GM12875 (cell line): ENCODE measurements at regions not wholly inside any gene's neighbourhood (a gene's known extent, or its start where the extent isn't known, plus 50 kb on each side); places are given as distances from the start of the nearest gene placed in this dataset.
"Not testable (repeated sequence)": the region's sequence is repeated elsewhere in the genome, so short reads cannot be mapped to it uniquely, and the experiment has no call there.

ENCODE experiments used
- H3K4me3 ChIP-seq: one replicate; pipeline ENCODE4 v1.5.1; 2011; ENCODE audit warnings: low read depth, low read length, control low read depth
- TF ChIP-seq, protein P1 (sequence below): IDR thresholded peaks from 2 replicates; pipeline ENCODE4 v1.5.1; 2011; ENCODE audit warnings: low read depth, mild to moderate bottlenecking, control low read depth, inconsistent platforms, low read length, moderate library complexity, borderline replicate concordance; ENCODE audit not compliant: insufficient read depth

DNA sequence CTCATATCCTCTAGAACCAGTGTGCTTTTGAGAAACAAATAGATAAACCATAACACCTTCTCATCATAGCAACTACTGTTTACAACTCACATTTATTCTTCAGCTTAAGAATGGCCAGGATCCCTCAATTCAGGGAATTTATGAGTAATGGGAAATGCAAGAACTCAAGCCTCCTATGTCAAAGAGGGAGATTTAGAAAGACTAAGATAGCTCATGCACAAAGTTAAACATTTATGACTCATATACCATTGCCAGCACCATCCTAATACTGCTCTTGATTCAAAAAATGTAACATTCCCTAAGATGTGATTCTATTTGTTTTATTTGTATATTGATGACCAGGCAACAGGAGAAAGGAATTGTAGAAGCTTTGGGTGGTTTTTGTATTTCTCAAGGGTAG lies 172.8 kb downstream of the CYP26B1 start:
- H3K4me3 ChIP-seq: no peak overlapping the region
- TF ChIP-seq, protein P1, sequence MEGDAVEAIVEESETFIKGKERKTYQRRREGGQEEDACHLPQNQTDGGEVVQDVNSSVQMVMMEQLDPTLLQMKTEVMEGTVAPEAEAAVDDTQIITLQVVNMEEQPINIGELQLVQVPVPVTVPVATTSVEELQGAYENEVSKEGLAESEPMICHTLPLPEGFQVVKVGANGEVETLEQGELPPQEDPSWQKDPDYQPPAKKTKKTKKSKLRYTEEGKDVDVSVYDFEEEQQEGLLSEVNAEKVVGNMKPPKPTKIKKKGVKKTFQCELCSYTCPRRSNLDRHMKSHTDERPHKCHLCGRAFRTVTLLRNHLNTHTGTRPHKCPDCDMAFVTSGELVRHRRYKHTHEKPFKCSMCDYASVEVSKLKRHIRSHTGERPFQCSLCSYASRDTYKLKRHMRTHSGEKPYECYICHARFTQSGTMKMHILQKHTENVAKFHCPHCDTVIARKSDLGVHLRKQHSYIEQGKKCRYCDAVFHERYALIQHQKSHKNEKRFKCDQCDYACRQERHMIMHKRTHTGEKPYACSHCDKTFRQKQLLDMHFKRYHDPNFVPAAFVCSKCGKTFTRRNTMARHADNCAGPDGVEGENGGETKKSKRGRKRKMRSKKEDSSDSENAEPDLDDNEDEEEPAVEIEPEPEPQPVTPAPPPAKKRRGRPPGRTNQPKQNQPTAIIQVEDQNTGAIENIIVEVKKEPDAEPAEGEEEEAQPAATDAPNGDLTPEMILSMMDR: no peak

DNA sequence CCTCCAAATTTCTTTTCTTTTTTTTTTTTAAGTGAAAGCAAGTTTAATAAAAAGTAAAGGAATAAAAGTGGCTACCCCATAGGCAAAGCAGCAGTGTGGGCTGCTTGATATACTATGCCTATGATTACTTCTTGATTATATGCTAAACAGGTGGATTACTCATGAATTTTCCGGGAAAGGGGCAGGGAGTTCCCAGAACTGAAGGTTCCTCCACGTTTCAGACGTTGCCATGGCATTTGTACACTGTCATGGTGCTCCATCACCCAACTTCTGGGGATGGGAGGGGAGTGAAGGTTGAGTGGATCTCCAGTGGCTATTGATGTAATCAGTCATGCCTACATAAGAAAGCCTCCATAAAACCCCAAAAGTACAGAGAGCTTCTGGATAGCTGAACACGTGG lies 176.2 kb downstream of the CYP26B1 start:
- TF ChIP-seq, protein P1: no peak
- no peak overlapping the region for H3K4me3 ChIP-seq

- no peak overlapping the region for H3K4me3 ChIP-seq
- TF ChIP-seq, protein P1: no peak
These were observed 182.1 kb downstream of the CYP26B1 start for GRCh38 chr2:71965530-71965929.

DNA sequence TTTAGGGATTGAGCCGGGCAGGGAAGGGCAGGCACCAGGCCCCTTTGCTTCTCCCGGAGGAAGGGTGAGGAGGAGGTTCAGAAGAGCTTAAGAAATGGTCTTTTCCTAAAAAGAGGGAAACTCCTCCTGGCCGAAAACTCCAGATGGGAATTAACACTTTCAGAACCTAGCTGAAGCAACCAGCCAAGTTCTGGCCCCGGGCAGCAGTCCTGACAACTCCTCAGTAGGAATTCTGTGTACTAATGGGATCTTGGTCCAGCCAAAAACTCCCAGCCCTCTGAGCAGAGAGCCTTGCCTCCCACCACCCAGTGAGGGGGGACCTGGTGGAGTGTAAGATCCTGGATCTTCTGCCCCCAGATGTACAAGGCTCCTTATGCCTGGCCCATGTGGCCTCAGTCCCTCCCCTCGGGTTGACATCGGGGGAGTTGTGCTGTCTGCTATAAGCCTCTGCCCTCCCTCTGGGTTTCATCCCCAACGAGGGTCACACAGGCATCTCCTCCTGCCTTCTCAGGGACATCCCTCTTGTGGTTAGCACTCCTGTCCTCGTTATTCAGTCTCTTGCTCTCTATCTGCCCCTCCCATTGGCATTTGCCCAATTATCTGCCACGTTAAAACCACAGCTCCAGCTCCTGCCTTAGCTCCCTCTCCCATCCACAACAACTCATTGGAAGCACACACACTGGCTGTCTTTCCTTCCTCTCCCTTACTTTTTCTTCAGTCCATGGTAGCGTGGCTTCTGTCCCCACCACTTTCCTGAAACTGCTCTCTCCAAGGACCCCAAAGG lies 184.6 kb downstream of the CYP26B1 start:
- TF ChIP-seq, protein P1: no peak

GRCh38 chr2:71962350-71962749 lies 185.3 kb downstream of the CYP26B1 start:
- H3K4me3 ChIP-seq: no peak overlapping the region
- TF ChIP-seq, protein P1: no peak

More for the DNA sequence above, 184.6 kb downstream of the CYP26B1 start:
- H3K4me3 ChIP-seq: no peak overlapping the region

- TF ChIP-seq, protein P1: no peak
- H3K4me3 ChIP-seq: no peak overlapping the region
These were observed 186.2 kb downstream of the CYP26B1 start for GRCh38 chr2:71961289-71962027.

- TF ChIP-seq, protein P1: no peak
- no peak overlapping the region for H3K4me3 ChIP-seq
These were observed 188.2 kb downstream of the CYP26B1 start for GRCh38 chr2:71959494-71959893.

- H3K4me3 ChIP-seq: not testable (repeated sequence)
These were observed 189.2 kb downstream of the CYP26B1 start for GRCh38 chr2:71958426-71958825.
